LoVo (cell line): ENCODE measurements at regions not wholly inside any gene's neighbourhood (a gene's known extent, or its start where the extent isn't known, plus 50 kb on each side); places are given as distances from the start of the nearest gene placed in this dataset.
A peak's percentile ranks its signal among the peaks of the same experiment; 100 is the strongest.
"Not testable (repeated sequence)": the region's sequence is repeated elsewhere in the genome, so short reads cannot be mapped to it uniquely, and the experiment has no call there.

ENCODE experiments used
- DNase-seq: peaks from one replicate; pipeline ENCODE4 v3.0.0-alpha.2; 2016; ENCODE audit warnings: low spot score

- DNase-seq = no peak
These were observed 285.8 kb upstream of the DYNLRB2 start for GRCh38 chr16:80254970-80255369.

DNA sequence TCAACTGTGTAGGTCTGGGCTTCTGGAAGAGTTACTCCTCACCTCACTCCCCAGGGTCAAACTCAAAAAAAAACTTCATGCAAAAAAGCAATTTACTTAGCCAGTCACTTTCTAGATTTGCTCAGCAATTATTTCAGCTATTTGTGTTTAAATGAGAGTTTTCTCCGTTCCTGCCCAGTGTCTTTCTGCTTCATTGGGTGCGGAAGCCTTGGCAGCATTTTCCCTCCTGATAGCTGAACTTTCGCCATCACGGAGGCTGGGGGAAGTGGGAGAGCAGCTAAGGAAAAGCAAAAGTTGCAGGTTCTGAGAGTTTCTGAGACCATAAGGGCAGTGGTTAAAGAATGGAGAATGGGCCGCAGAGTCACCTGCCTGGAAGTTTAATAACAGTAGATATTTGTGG is 287.1 kb upstream of the DYNLRB2 start:
- no peak for DNase-seq

DNA sequence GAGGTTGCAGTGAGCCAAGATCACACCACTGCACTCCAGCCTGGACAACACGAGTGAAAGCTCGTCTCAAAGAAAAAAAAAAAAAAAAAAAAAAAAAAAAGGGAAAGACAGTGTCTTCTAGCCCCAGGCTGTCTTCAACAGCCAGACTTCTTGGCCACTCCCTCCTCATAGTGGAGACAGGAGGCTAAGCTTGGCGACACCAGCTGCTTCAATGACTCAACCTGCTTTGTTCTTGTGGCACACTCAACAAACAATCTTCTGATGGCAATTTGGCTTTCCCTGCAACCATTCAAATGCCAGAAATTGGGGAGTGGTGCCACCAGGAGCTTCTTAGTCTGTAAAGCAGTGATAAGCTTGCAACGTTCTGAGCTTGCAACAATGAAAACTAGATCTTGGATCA is 290.4 kb upstream of the DYNLRB2 start:
- peak; percentile 28 for DNase-seq

DNA sequence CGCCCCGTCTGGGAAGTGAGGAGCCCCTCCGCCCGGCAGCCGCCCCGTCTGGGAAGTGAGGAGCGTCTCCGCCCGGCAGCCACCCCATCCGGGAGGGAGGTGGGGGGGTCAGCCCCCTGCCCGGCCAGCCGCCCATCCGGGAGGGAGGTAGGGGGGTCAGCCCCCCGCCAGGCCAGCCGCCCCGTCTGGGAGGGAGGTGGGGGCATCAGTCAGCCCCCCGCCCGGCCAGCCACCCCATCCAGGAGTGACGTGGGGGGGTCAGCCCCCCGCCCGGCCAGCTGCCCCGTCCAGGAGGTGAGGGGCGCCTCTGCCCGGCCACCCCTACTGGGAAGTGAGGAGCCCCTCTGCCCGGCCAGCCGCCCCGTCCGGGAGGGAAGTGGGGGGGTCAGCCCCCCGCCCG is 297.5 kb upstream of the DYNLRB2 start:
- not testable (repeated sequence) for DNase-seq

- not testable (repeated sequence) for DNase-seq
These were observed 298.5 kb upstream of the DYNLRB2 start for GRCh38 chr16:80242279-80242678.

- DNase-seq = no peak
These were observed 307.5 kb upstream of the DYNLRB2 start for GRCh38 chr16:80233097-80233835.

DNA sequence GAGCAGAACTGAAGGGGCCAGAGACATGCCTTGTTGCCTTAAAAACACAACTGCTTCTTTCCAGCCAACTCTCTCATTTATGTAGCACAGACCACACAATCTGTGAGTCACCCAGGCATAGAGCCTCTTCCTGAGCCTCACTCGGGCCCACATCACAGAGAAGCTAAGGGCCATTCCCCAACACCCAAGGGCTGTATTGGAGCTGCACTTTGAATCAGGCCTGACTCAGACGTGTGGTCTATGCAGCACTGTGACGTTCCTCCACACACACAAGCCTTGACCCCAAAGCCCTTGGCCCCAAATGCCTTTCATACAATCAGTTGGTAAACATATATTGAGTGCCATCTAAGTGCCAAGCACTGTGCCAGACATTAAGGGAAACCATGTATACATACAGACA is 308.9 kb upstream of the DYNLRB2 start:
- DNase-seq = no peak

DNA sequence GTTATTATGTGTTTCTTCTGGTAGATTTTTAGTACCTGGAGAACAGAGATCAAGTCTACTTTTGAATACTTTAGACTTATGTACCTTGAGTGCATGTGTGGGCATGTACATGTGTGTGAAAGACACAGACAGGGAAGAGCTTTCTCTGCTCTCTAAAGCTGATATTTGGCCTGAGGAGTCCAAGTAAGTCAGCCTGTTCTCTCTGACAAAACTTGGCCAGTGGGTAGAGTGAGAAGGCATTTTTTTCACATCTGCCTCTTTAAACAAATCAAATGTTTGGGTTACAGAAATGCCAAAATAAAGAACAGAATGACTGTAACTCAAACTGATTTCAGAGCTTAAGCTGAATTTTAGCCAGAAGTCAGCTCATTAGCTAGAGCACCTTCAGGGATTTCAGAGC is 309.7 kb upstream of the DYNLRB2 start:
- DNase-seq = no peak

DNA sequence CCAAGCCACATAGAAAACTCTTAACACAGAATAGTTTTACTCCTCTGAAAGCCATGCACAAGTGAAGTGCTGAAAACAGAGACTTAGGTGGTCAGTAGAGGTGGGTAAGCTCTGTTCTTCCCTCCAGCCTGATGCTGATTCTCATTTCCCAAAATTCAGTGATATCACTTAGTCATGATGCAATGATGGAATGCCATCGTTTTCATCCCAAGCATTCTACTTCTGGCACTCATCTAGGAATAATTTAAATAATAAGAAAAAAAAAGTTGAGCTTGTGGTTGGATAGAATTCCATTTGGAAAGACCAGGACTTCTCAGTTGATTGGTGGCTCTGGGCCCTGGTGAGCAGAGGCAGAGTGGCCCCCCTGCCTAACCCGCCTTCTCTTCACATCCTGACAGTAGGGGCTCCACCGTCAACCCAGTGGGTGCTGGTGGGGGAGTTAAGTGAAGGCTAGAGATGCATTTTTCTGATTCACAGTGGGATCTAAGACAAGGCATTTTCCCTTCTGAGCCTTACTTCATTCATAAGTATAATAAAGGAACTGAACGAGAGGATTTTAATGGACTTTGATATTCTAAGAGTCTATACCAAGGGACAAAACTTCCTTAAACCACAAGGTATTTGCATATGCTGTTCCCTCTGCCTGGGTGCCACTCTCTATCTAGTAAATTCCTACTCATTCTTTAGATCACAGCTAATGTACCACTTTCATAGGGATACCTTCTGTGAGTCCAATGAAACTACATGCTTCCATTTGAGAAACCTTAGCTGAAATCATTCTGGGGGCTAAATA is 310.3 kb upstream of the DYNLRB2 start:
- DNase-seq = no peak

DNA sequence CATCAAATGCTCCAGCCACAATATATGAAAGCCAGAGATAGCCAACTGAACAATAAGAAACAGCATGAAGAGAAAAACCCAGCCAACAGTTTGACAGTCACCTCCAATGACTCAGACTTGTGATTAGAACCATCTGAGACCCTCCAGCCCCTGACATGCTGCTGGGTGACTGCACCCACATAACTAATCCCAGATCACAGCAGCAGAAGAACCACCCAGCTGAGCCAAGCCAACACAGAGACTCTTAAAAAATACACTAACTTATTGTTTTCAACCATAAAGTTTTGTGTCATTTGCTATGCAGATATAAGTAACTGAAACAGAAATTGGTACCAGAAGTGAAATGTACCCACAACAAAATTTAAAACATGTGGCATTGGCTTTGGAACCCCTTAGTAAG is 314.3 kb upstream of the DYNLRB2 start:
- DNase-seq = no peak

DNA sequence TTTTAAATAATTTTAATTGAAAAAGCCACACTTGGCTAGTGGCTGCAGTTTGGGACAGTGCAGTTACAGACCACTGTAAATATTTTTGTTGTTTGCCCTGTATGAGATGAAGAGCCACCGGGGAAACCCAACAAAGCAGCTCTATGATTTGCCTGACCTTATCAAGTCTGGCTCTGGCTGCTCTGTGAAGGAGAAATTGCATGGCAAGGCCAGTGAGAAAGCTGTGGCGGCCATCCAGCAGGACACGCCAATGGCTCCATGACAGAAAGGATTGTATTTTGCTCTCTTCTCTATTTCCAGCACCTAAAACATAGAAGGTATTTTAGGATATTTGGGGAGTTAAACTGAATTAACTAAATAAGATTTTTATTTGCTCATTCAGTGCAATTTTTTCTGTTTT is 330.0 kb upstream of the DYNLRB2 start:
- no peak for DNase-seq

- no peak for DNase-seq
These were observed 332.1 kb upstream of the DYNLRB2 start for GRCh38 chr16:80208743-80209142.

- DNase-seq = no peak
These were observed 332.8 kb upstream of the DYNLRB2 start for GRCh38 chr16:80208015-80208414.

DNA sequence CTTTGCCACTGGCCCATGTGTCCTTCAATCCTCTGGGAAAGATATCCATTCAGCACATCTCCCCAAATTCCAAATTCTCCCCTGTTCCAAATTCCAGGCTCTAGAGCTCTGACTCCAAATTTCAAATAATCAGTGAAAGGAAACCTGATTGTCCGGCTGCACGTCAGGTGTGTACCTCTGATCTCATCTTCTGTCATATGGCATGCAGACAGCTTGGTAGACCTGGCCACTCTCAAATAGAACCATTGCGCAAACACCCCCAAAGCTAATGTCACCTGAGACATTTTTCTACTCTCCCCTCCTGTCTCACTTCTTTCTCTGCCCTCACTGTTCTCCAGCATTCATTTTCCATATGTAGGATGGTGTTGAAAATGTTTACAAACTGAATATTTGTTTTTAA is 337.0 kb upstream of the DYNLRB2 start:
- DNase-seq = no peak

DNA sequence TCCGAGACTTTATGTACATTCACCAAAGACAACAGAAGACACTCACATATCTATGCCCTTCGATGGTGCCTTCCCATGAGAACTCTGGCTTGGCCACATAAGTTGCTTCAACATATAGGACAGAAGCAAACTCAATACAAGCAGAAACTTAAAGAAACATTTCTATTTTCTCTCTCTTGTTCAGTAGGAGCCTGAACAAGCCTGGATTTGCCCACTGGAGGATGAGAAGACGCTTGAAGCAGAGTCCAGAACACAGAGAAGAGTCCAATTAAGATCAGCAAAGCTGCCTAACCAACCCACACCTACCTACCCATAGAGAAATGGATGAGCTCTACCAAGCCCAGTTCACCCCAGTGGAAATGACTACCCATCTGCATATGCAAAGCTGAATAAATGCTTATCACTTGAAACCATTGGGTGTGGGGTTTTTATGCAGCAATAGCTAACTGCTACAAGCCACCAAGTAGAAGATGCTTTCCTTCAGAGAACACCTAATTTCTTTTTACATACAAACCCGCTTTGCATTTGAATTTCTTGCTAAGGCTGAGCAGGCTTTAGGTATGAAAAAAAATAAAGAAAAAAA is 337.9 kb upstream of the DYNLRB2 start:
- DNase-seq = no peak

GRCh38 chr16:80200079-80200478 is 340.7 kb upstream of the DYNLRB2 start:
- no peak for DNase-seq

DNA sequence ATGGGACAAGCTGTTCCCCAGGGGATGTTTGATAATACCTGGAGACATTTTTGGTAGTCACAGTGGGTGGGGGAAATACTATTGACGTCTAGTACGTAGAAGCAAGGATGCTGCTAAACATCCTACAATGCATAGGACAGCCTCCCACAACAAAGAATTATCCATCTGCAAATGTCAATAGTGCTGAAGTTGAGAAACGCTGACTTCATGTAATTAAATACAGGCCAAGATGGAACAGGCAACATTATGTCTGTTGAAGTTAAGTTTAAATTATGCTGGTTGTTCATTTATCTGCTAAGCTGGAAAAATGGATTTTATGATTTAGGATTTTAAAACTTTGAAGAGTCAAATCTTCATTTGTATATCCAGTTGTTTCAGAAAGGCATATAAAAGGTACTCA is 341.2 kb upstream of the DYNLRB2 start:
- DNase-seq = no peak

- no peak for DNase-seq
These were observed 342.2 kb upstream of the DYNLRB2 start for GRCh38 chr16:80198311-80199299.

- DNase-seq = peak; percentile 20
These were observed 343.0 kb upstream of the DYNLRB2 start for GRCh38 chr16:80197741-80198201.

GRCh38 chr16:80191928-80192327 is 348.9 kb upstream of the DYNLRB2 start:
- DNase-seq = no peak

GRCh38 chr16:80189476-80190175 is 351.2 kb upstream of the DYNLRB2 start:
- DNase-seq = no peak
